GM12875 (cell line): ENCODE measurements at regions not wholly inside any gene's neighbourhood (a gene's known extent, or its start where the extent isn't known, plus 50 kb on each side); places are given as distances from the start of the nearest gene placed in this dataset.

Experiments used
- H3K4me3 ChIP-seq: one replicate; pipeline ENCODE4 v1.5.1; 2011; ENCODE audit warnings: low read depth, low read length, control low read depth
- TF ChIP-seq, protein P1 (sequence below): IDR thresholded peaks from 2 replicates; pipeline ENCODE4 v1.5.1; 2011; ENCODE audit warnings: low read depth, mild to moderate bottlenecking, control low read depth, inconsistent platforms, low read length, moderate library complexity, borderline replicate concordance; ENCODE audit not compliant: insufficient read depth

- H3K4me3 ChIP-seq = no peak overlapping the region
- TF ChIP-seq, protein P1, sequence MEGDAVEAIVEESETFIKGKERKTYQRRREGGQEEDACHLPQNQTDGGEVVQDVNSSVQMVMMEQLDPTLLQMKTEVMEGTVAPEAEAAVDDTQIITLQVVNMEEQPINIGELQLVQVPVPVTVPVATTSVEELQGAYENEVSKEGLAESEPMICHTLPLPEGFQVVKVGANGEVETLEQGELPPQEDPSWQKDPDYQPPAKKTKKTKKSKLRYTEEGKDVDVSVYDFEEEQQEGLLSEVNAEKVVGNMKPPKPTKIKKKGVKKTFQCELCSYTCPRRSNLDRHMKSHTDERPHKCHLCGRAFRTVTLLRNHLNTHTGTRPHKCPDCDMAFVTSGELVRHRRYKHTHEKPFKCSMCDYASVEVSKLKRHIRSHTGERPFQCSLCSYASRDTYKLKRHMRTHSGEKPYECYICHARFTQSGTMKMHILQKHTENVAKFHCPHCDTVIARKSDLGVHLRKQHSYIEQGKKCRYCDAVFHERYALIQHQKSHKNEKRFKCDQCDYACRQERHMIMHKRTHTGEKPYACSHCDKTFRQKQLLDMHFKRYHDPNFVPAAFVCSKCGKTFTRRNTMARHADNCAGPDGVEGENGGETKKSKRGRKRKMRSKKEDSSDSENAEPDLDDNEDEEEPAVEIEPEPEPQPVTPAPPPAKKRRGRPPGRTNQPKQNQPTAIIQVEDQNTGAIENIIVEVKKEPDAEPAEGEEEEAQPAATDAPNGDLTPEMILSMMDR = no peak
These were observed 135.6 kb upstream of the IRX4 start for GRCh38 chr5:2018390-2018724.

GRCh38 chr5:2017540-2018389 lies 135.0 kb upstream of the IRX4 start:
- TF ChIP-seq, protein P1 = peak; percentile 61; the same call in 1 of the 2 replicates
- no peak overlapping the region for H3K4me3 ChIP-seq

DNA sequence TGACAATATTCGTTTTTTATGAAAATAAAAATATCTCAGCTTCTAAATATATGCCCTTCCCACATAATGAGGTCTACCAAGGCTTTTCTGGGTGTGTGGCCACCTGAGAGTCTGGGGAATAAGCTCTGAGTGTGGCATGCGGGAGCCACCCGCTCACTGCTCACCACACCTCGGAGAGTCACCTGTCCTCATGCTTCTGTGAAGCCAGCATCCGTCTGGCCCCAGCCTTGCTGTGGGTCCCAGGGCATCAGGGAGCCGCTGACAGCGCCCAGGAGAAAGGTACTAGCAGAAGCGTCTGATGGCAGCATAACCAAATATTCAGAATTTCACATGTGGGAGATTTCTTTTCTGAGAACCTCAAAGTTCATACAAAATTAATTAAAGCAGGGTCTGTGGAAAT lies 133.2 kb upstream of the IRX4 start:
- H3K4me3 ChIP-seq = no peak overlapping the region
- TF ChIP-seq, protein P1 = no peak

DNA sequence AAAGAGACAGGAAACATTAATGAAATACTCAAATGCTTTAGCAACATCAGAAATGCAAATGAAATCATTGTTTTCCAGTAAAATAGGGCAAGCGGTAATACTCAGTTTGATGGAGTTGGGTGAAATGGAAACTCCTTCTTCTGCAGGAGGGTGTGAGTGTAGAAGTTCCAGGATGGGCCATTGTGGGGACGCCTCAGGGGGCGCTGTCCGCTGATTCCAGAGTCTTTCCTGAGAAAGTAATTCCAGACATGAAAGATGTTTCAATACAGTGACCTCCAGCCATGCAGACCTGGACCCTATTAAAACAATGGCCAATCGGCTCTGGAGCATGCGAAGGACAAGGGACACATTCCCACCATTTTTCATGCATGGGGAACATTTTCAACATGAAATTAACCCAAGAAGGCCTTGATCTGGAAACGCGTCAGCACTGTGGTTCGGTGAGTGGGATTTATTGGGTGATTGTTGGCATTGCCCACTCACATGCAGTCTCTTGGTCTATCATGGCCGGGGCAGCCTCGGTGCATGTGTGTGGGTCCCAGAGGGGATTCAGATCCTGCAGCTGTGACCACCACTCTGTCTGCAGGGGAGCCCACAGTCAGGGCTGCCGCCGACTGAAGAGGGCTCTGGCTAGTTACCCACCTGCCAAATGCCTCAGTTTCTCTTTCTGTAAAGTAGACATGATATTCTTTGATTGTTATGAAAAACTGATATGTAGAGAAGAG lies 132.6 kb upstream of the IRX4 start:
- TF ChIP-seq, protein P1 = no peak

DNA sequence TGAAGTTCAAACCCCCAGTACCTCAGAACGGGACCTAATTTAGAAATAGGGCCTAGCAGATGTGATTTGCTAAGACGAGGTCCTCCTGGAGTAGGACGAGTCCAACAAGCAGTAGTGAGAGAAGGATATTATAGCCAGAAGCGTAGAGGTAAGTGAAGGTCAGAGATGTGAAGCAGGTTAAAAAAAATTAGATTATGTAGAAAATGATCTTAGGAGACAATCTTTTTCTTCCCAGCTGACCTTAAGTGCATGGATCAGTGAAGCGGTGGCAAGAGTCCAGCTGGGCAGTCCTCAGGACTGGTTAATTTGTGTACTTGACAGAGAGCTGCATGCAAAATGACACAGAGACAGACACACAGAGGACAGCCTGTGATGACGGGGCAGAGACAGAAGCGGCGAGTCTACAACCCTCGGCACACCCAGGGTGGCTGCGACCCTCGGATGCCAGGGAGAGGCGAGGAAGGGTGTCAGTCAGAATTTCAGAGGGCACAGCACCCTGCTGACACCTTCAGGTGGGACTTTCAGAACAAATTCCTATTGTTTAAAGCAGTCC lies 131.4 kb upstream of the IRX4 start:
- no peak overlapping the region for H3K4me3 ChIP-seq
- TF ChIP-seq, protein P1 = no peak

More for the DNA sequence above, 132.6 kb upstream of the IRX4 start:
- no peak overlapping the region for H3K4me3 ChIP-seq

DNA sequence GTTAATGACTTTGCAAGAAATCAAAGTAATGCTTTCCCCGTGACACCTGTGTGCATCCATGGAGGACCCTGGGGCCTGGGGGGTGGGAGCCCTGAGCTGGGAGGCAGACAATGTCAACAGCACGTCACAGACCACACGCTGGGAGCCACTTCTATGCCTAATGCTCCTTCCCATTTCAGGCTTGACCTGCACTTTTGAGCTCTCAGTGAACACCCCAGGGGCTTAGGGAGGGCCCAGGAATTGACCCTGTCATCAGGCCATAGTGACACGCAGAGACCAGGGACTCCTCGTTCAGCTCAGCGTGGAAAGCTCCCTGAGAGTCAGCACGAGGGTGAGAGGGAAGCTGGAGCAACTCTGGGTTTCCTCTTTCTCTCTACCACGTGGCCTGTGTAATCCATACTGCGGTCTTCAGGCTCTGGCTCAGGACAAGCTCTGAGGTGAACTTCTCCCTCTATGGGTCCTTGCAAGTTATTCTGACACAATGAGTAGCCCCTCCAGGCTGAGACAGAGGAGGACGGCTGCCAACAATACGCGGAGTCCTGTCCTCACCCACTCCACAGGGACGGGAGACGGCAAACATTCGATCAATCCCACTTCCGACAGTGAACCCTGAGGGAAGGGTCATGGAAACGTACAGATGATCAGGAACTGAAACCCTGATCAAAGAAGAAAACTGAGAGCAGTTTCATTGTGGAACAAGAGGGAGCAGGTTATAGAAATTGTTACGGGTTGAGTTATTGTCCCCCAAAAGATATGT lies 130.8 kb upstream of the IRX4 start:
- TF ChIP-seq, protein P1 = no peak
- H3K4me3 ChIP-seq = no peak overlapping the region
